Keratinocyte (primary cell): ENCODE measurements at regions not wholly inside any gene's neighbourhood (a gene's known extent, or its start where the extent isn't known, plus 50 kb on each side); places are given as distances from the start of the nearest gene placed in this dataset.

ENCODE experiments used
- DNase-seq: peaks from one replicate; pipeline ENCODE4 v3.0.0-alpha.2; 2011; ENCODE audit warnings: low read depth, missing footprints, low spot score
- FAIRE-seq: peaks from 2 replicates; lab custom pipeline; 2011; peaks lifted over from hg19 to GRCh38; lab: Jason Lieb, UNC
- H2AFZ ChIP-seq: 2 replicates; pipeline ENCODE4 v1.6.0; 2012; ENCODE audit warnings: low read length, control low read depth, inconsistent platforms; ENCODE audit not compliant: control insufficient read depth
- H3K27ac ChIP-seq: 2 replicates; pipeline ENCODE4 v1.5.1; 2011; ENCODE audit warnings: low read length; ENCODE audit not compliant: control insufficient read depth, insufficient read depth
- H3K27me3 ChIP-seq: 3 replicates; pipeline ENCODE4 v1.6.0; 2011; ENCODE audit warnings: low read length; ENCODE audit not compliant: control insufficient read depth, insufficient read depth; ENCODE audit errors: extremely low read depth
- H3K36me3 ChIP-seq, 2 experiments: 2 replicates in 1 of 2; 3 replicates in 1 of 2; pipeline ENCODE4 v1.5.1; 2011; ENCODE audit warnings: low read length in 2 of 2, mild to moderate bottlenecking in 1 of 2; ENCODE audit not compliant: control insufficient read depth in 2 of 2, insufficient read depth in 2 of 2; ENCODE audit errors: extremely low read depth in 1 of 2
- H3K4me1 ChIP-seq: 3 replicates; pipeline ENCODE4 v1.5.1; 2011; ENCODE audit warnings: low read length; ENCODE audit not compliant: control insufficient read depth, insufficient read depth; ENCODE audit errors: extremely low read depth
- H3K4me2 ChIP-seq: 3 replicates; pipeline ENCODE4 v1.6.0; 2011; ENCODE audit warnings: low read depth, low read length; ENCODE audit not compliant: control insufficient read depth, insufficient read depth; ENCODE audit errors: extremely low read depth
- H3K4me3 ChIP-seq, 3 experiments: fragments of 200-600 bp in 1 of 3; sonication (generic) in 1 of 3; 2 replicates in 2 of 3; 3 replicates in 1 of 3; pipeline ENCODE4 v1.5.1; 2011 to 2016; ENCODE audit warnings: low read length in 3 of 3, mild to moderate bottlenecking in 3 of 3, control low read depth in 2 of 3, inconsistent platforms in 1 of 3, low read depth in 1 of 3, mixed read lengths in 1 of 3, mixed run types in 1 of 3, moderate library complexity in 1 of 3; ENCODE audit not compliant: control insufficient read depth in 2 of 3, insufficient read depth in 2 of 3; ENCODE audit errors: extremely low read depth in 1 of 3
- H3K79me2 ChIP-seq: 2 replicates; pipeline ENCODE4 v1.6.0; 2012; ENCODE audit warnings: low read length; ENCODE audit not compliant: control insufficient read depth, insufficient read depth
- H3K9ac ChIP-seq: 3 replicates; pipeline ENCODE4 v1.6.0; 2011; ENCODE audit warnings: low read length; ENCODE audit not compliant: control insufficient read depth, insufficient read depth; ENCODE audit errors: extremely low read depth
- H3K9me1 ChIP-seq: 3 replicates; pipeline ENCODE4 v1.6.0; 2011; ENCODE audit warnings: low read length; ENCODE audit not compliant: control insufficient read depth, insufficient read depth; ENCODE audit errors: extremely low read depth
- H3K9me3 ChIP-seq: 2 replicates; pipeline ENCODE4 v1.5.1; 2012; ENCODE audit warnings: low read depth, low read length; ENCODE audit not compliant: control insufficient read depth
- H4K20me1 ChIP-seq: 3 replicates; pipeline ENCODE4 v1.6.0; 2011; ENCODE audit warnings: low read length; ENCODE audit not compliant: control insufficient read depth, insufficient read depth; ENCODE audit errors: extremely low read depth
- EZH2 ChIP-seq: IDR thresholded peaks from one replicate; pipeline ENCODE4 v1.6.1; 2012; ENCODE audit warnings: inconsistent platforms, mild to moderate bottlenecking, low read length, moderate library complexity
- dilution Hi-C: fragments of 300-500 bp; cut with MboI; formaldehyde crosslinking; loops from one replicate; pipeline ENCODE4 v1.7.0; 2020; ENCODE audit warnings: low sequenced_read_pairs; ENCODE audit not compliant: extremely low pct_ligation_motif_present
- TF ChIP-seq, protein P1 (sequence below), 3 experiments: IDR thresholded peaks in 1 of 3; conservative IDR thresholded peaks in 1 of 3; optimal IDR thresholded peaks in 1 of 3; 2 replicates in 2 of 3; 3 replicates in 1 of 3; pipeline versions ENCODE3 to v1.5.1; 2011; ENCODE audit warnings: low read length in 3 of 3, mild to moderate bottlenecking in 3 of 3, moderate library complexity in 2 of 3, control low read depth in 1 of 3, inconsistent platforms in 1 of 3; ENCODE audit not compliant: insufficient read depth in 2 of 3; ENCODE audit errors: extremely low read depth in 1 of 3

DNA sequence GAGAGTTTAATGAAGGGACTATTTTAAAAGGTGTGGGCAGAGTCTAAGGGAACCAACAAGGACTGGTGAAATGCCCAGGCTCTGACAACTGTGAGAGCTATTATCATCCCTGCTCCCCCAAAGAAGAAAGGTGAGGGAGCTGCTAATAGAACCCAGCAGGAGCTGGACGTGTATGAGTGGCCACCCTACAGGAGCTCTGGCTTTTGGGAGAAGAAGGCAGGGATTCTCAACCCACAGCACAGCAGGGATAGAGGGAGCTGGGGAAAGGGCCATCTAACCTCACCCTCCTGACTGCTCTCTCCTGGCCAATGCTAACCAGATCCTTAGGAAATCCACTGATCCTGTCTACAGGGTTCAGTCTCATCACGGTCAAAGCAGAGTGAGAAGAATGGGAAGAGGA is 57.1 kb downstream of the GRIN2B start:
- dilution Hi-C loops, result no loop called here
- FAIRE-seq (no peak), DNase-seq (no peak)
- H3K4me2 ChIP-seq, result no peak overlapping the region
- H3K79me2 ChIP-seq, result no peaks in the 10 kb centered on the region
- H2AFZ ChIP-seq, result no peak overlapping the region
- no peak overlapping the region for H3K9ac ChIP-seq
- H4K20me1 ChIP-seq, result no peaks in the 10 kb centered on the region
- no peaks in the 10 kb centered on the region for H3K9me3 ChIP-seq
- TF ChIP-seq, protein P1, sequence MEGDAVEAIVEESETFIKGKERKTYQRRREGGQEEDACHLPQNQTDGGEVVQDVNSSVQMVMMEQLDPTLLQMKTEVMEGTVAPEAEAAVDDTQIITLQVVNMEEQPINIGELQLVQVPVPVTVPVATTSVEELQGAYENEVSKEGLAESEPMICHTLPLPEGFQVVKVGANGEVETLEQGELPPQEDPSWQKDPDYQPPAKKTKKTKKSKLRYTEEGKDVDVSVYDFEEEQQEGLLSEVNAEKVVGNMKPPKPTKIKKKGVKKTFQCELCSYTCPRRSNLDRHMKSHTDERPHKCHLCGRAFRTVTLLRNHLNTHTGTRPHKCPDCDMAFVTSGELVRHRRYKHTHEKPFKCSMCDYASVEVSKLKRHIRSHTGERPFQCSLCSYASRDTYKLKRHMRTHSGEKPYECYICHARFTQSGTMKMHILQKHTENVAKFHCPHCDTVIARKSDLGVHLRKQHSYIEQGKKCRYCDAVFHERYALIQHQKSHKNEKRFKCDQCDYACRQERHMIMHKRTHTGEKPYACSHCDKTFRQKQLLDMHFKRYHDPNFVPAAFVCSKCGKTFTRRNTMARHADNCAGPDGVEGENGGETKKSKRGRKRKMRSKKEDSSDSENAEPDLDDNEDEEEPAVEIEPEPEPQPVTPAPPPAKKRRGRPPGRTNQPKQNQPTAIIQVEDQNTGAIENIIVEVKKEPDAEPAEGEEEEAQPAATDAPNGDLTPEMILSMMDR (optimal IDR thresholded peaks at IDR 0.05 in 1 of 3, IDR thresholded peaks at IDR 0.05 in 1 of 3, conservative IDR thresholded peaks at IDR 0.05 in 1 of 3; ENCODE audit: extremely low read depth in 1 of 3, insufficient read depth in 2 of 3, low read length in 3 of 3), result no peak
- no peak for TF ChIP-seq EZH2
- H3K4me3 ChIP-seq, result no peak overlapping the region
- H3K36me3 ChIP-seq, result no peaks in the 10 kb centered on the region
- no peaks in the 10 kb centered on the region for H3K27me3 ChIP-seq
- no peaks in the 10 kb centered on the region for H3K4me1 ChIP-seq
- H3K27ac ChIP-seq, result no peak overlapping the region
- H3K9me1 ChIP-seq, result no peaks in the 10 kb centered on the region

GRCh38 chr12:13918897-13919296 is 62.5 kb downstream of the GRIN2B start:
- no peak overlapping the region for H3K4me2 ChIP-seq
- dilution Hi-C loops, result no loop called here
- no peak overlapping the region for H3K27ac ChIP-seq
- no peak overlapping the region for H3K4me3 ChIP-seq
- no peaks in the 10 kb centered on the region for H3K4me1 ChIP-seq
- H3K36me3 ChIP-seq, result no peaks in the 10 kb centered on the region
- no peak for FAIRE-seq
- DNase-seq, result no peak
- no peaks in the 10 kb centered on the region for H4K20me1 ChIP-seq
- TF ChIP-seq EZH2, result no peak
- TF ChIP-seq, protein P1 (optimal IDR thresholded peaks at IDR 0.05 in 1 of 3, IDR thresholded peaks at IDR 0.05 in 1 of 3, conservative IDR thresholded peaks at IDR 0.05 in 1 of 3; ENCODE audit: extremely low read depth in 1 of 3, insufficient read depth in 2 of 3, low read length in 3 of 3), result no peak
- H3K27me3 ChIP-seq, result no peaks in the 10 kb centered on the region
- no peak overlapping the region for H2AFZ ChIP-seq
- H3K9me1 ChIP-seq, result no peaks in the 10 kb centered on the region
- H3K9ac ChIP-seq, result no peak overlapping the region
- H3K79me2 ChIP-seq, result no peaks in the 10 kb centered on the region
- no peaks in the 10 kb centered on the region for H3K9me3 ChIP-seq
